LNCaP clone FGC (cell line): ENCODE measurements at regions not wholly inside any gene's neighbourhood (a gene's known extent, or its start where the extent isn't known, plus 50 kb on each side); places are given as distances from the start of the nearest gene placed in this dataset.

ENCODE experiments used
- DNase-seq: peaks from one replicate; pipeline ENCODE4 v3.0.0-alpha.2; 2011; ENCODE audit warnings: low read depth
- H3K4me3 ChIP-seq: 2 replicates; pipeline ENCODE4 v1.5.1; 2011; ENCODE audit warnings: mild to moderate bottlenecking, low read depth, low read length, control low read depth
- CTCF ChIP-seq: IDR thresholded peaks from 2 replicates; pipeline ENCODE4 v1.5.1; 2012; ENCODE audit warnings: mild to moderate bottlenecking; ENCODE audit not compliant: control insufficient read depth, insufficient read depth; ENCODE audit errors: extremely low read depth

- no peak for TF ChIP-seq CTCF
- no peak for DNase-seq
- no peak overlapping the region for H3K4me3 ChIP-seq
These were observed 1564.8 kb downstream of the RPA4 start for GRCh38 chrX:98448524-98448923.

- no peak for DNase-seq
- TF ChIP-seq CTCF, result 0 out of 2 replicates have a peak, but pooled peaks have one; percentile 18
- H3K4me3 ChIP-seq, result no peak overlapping the region
These were observed 1568.7 kb downstream of the RPA4 start for GRCh38 chrX:98452456-98452855.

- no peak for TF ChIP-seq CTCF
- no peak for DNase-seq
- H3K4me3 ChIP-seq, result no peak overlapping the region
These were observed 1576.0 kb downstream of the RPA4 start for GRCh38 chrX:98459669-98460068.

GRCh38 chrX:98480606-98481005, 1596.9 kb downstream of the RPA4 start:
- no peak for TF ChIP-seq CTCF
- DNase-seq, result no peak
- no peak overlapping the region for H3K4me3 ChIP-seq

GRCh38 chrX:98481636-98482035, 1597.9 kb downstream of the RPA4 start:
- TF ChIP-seq CTCF, result no peak
- DNase-seq, result no peak
- H3K4me3 ChIP-seq, result no peak overlapping the region

- no peak for TF ChIP-seq CTCF
- no peak for DNase-seq
- H3K4me3 ChIP-seq, result no peak overlapping the region
These were observed 1607.0 kb downstream of the RPA4 start for GRCh38 chrX:98490670-98491069.

- TF ChIP-seq CTCF, result no peak
- H3K4me3 ChIP-seq, result no peak overlapping the region
- no peak for DNase-seq
These were observed 1617.7 kb downstream of the RPA4 start for GRCh38 chrX:98501426-98501825.
